HCT116 (cell line): ENCODE measurements at regions not wholly inside any gene's neighbourhood (a gene's known extent, or its start where the extent isn't known, plus 50 kb on each side); places are given as distances from the start of the nearest gene placed in this dataset.

Experiments used
- ATAC-seq: fragments of 200-7000 bp; cut with Tn5 transposase; 2 replicates; pipeline ENCODE4 v1.9.1; 2020; ENCODE audit warnings: mild to moderate bottlenecking, moderate library complexity
- BruUV-seq: library from RNA; stranded (reverse); fragments of 400-500 nt; replicated peaks from 2 replicates; lab custom pipeline; 2021; lab: Mats Ljungman, UMichigan
- CTCF ChIA-PET: fragments of 300-600 bp; sonication (Branson Sonifier 250); formaldehyde crosslinking; loops from one replicate; lab custom pipeline; 2021; ENCODE audit warnings: antibody characterized with exemption; lab: Charles Lee
- POLR2A ChIA-PET: fragments of 300-600, 350-600 bp; sonication (Branson Sonifier 250); formaldehyde crosslinking; loops from one replicate; lab custom pipeline; 2021; ENCODE audit warnings: antibody characterized with exemption; lab: Charles Lee
- RAD21 ChIA-PET, 2 experiments: fragments of 300-600 bp; sonication (Branson Sonifier 250); formaldehyde crosslinking; loops; one replicate each; lab custom pipeline; 2023; ENCODE audit warnings: low total read pairs in 2 of 2; ENCODE audit not compliant: uncharacterized antibody in 2 of 2, unreplicated experiment in 2 of 2, low non-redundant PET in 1 of 2; lab: Charles Lee
- DNase-seq: peaks from one replicate; pipeline ENCODE4 v3.0.0-alpha.2; 2010; ENCODE audit warnings: low read depth, low spot score
- H2AFZ ChIP-seq: fragments of 200-600 bp; shearing (Covaris generic), sonication (generic); 2 replicates; pipeline ENCODE4 v1.6.1; 2017; ENCODE audit warnings: low read depth, mixed run types, mixed read lengths, antibody characterized with exemption, low read length; ENCODE audit not compliant: poor library complexity, severe bottlenecking
- H3K27ac ChIP-seq: 2 replicates; pipeline ENCODE4 v1.5.1; 2012; ENCODE audit warnings: low read depth, low read length
- H3K27me3 ChIP-seq: fragments of 200-600 bp; sonication (generic); 2 replicates; pipeline ENCODE4 v1.6.1; 2016; ENCODE audit warnings: mixed run types, low read length, mixed read lengths; ENCODE audit not compliant: insufficient read depth
- H3K36me3 ChIP-seq, 2 experiments: fragments of 200-500 bp in 1 of 2; fragments of 200-600 bp in 1 of 2; sonication (Bioruptor generic) in 1 of 2; sonication (generic) in 1 of 2; 2 replicates each; pipeline versions ENCODE4 v1.5.1 to v1.6.1; 2014 to 2016; ENCODE audit warnings: low read length in 2 of 2, inconsistent platforms in 1 of 2, mixed read lengths in 1 of 2, mixed run types in 1 of 2; ENCODE audit not compliant: insufficient read depth in 2 of 2, control insufficient read depth in 1 of 2
- H3K4me1 ChIP-seq, 2 experiments: fragments of 200-600 bp in 1 of 2; sonication (generic) in 1 of 2; 2 replicates each; pipeline versions ENCODE4 v1.5.1 to v1.6.1; 2012 to 2017; ENCODE audit warnings: low read length in 2 of 2, inconsistent platforms in 1 of 2, mild to moderate bottlenecking in 1 of 2, mixed read lengths in 1 of 2, mixed run types in 1 of 2, moderate library complexity in 1 of 2; ENCODE audit not compliant: insufficient read depth in 2 of 2, control insufficient read depth in 1 of 2
- H3K4me2 ChIP-seq: fragments of 200-600 bp; sonication (generic); 2 replicates; pipeline ENCODE4 v1.6.1; 2017; ENCODE audit warnings: mixed run types, low read length, mixed read lengths
- H3K4me3 ChIP-seq, 2 experiments: fragments of 200-600 bp in 1 of 2; sonication (generic) in 1 of 2; replicated peaks in 1 of 2; 2 replicates each; pipeline ENCODE4 v1.5.1; 2011 to 2016; ENCODE audit warnings: low read length in 2 of 2, control low read depth in 1 of 2, low read depth in 1 of 2, mild to moderate bottlenecking in 1 of 2, mixed read lengths in 1 of 2, mixed run types in 1 of 2
- H3K79me2 ChIP-seq: fragments of 200-600 bp; sonication (generic); 2 replicates; pipeline ENCODE4 v1.6.1; 2017; ENCODE audit warnings: mild to moderate bottlenecking, mixed run types, low read length, moderate library complexity, mixed read lengths; ENCODE audit not compliant: insufficient read depth
- H3K9ac ChIP-seq: fragments of 200-600 bp; sonication (generic); 2 replicates; pipeline ENCODE4 v1.6.1; 2016; ENCODE audit warnings: low read length, mixed read lengths
- H3K9me2 ChIP-seq: fragments of 200-600 bp; sonication (generic), shearing (Covaris generic); 2 replicates; pipeline ENCODE4 v1.6.1; 2017; ENCODE audit warnings: mixed run types, mild to moderate bottlenecking, moderate library complexity; ENCODE audit not compliant: insufficient read depth
- H3K9me3 ChIP-seq, 2 experiments: fragments of 200-500 bp in 1 of 2; fragments of 200-600 bp in 1 of 2; sonication (Bioruptor generic) in 1 of 2; sonication (generic) in 1 of 2; 2 replicates each; pipeline ENCODE4 v1.6.1; 2014 to 2017; ENCODE audit warnings: low read length in 2 of 2, mixed read lengths in 2 of 2, inconsistent platforms in 1 of 2, low read depth in 1 of 2, mild to moderate bottlenecking in 1 of 2, mixed run types in 1 of 2, moderate library complexity in 1 of 2; ENCODE audit not compliant: control insufficient read depth in 1 of 2, insufficient read depth in 1 of 2
- H4K20me1 ChIP-seq: fragments of 200-600 bp; sonication (generic), shearing (Covaris generic); 2 replicates; pipeline ENCODE4 v1.6.1; 2017; ENCODE audit warnings: mixed run types, mild to moderate bottlenecking, moderate library complexity; ENCODE audit not compliant: insufficient read depth
- CTCF ChIP-seq, 3 experiments: fragments of 200-600 bp in 1 of 3; sonication (generic) in 1 of 3; IDR thresholded peaks in 2 of 3; conservative IDR thresholded peaks in 1 of 3; 2 replicates each; pipeline ENCODE4 v1.5.1; 2012 to 2017; ENCODE audit warnings: low read depth in 2 of 3, low read length in 2 of 3, antibody characterized with exemption in 1 of 3, borderline replicate concordance in 1 of 3, control low read depth in 1 of 3, mild to moderate bottlenecking in 1 of 3, mixed read lengths in 1 of 3, mixed run types in 1 of 3, moderate library complexity in 1 of 3; ENCODE audit not compliant: insufficient read depth in 1 of 3
- ELF1 ChIP-seq: IDR thresholded peaks from 2 replicates; pipeline ENCODE4 v1.6.1; 2012; ENCODE audit warnings: low read depth, borderline replicate concordance
- EZH2phosphoT487 ChIP-seq: fragments of 200-600 bp; IDR thresholded peaks from 2 replicates; pipeline ENCODE4 v1.6.1; 2018; ENCODE audit warnings: antibody characterized with exemption, borderline replicate concordance
- JUND ChIP-seq: IDR thresholded peaks from 2 replicates; pipeline ENCODE4 v1.6.1; 2012
- MAX ChIP-seq: IDR thresholded peaks from 2 replicates; pipeline ENCODE4 v1.6.1; 2012
- TCF7L2 ChIP-seq: IDR thresholded peaks from 2 replicates; pipeline ENCODE4 v1.7.0; 2011; ENCODE audit warnings: borderline replicate concordance, inconsistent platforms; ENCODE audit not compliant: insufficient read depth, insufficient read length; ENCODE audit errors: extremely low read depth
- ZBTB33 ChIP-seq: IDR thresholded peaks from 2 replicates; pipeline ENCODE4 v1.6.1; 2011; ENCODE audit warnings: mild to moderate bottlenecking, low read length, moderate library complexity; ENCODE audit not compliant: insufficient replicate concordance; ENCODE audit errors: extremely low read depth
- ZFX ChIP-seq: fragments of 450-650 bp; IDR thresholded peaks from 2 replicates; pipeline ENCODE4 v1.6.1; 2017
- ZNF274 ChIP-seq: fragments of 200-500 bp; sonication (Bioruptor generic); IDR thresholded peaks from 2 replicates; pipeline ENCODE4 v1.6.1; 2014; ENCODE audit warnings: mild to moderate bottlenecking, low read depth, low read length, inconsistent platforms
- intact Hi-C: fragments of 100-400 bp; cut with micrococcal nuclease; formaldehyde crosslinking; loops from 2 replicates; pipeline ENCODE4 v1.10.0; 2022

- no peak for TF ChIP-seq CTCF (IDR thresholded peaks at IDR 0.05 in 2 of 3, conservative IDR thresholded peaks at IDR 0.05 in 1 of 3; ENCODE audit: borderline replicate concordance in 1 of 3, insufficient read depth in 1 of 3, low read depth in 2 of 3, low read length in 2 of 3)
- no peak for TF ChIP-seq TCF7L2
Measured at GRCh38 chr3:174438501-174439145, 420.5 kb upstream of the NAALADL2 start (continued).

GRCh38 chr3:174439331-174440252, 419.5 kb upstream of the NAALADL2 start:
- ATAC-seq = peak; percentile 51
- H3K9me3 ChIP-seq = no peaks in the 10 kb centered on the region
- H3K9ac ChIP-seq = peak overlapping the region; percentile 75
- peaks cover 12% of the 10 kb centered on the region; the same call in 1 of the 2 replicates for H3K79me2 ChIP-seq
- H3K4me3 ChIP-seq = peak overlapping the region; percentile 76 to 78
- POLR2A ChIA-PET = interaction anchor here (0.6 to 0.7 kb wide), 2 partner anchors 78 to 446 kb away, joined by 3 read pairs; no protein-coding TSS in a partner anchor
- CTCF ChIA-PET = interaction anchor here (0.6 to 1.4 kb wide), 3 partner anchors 84 to 682 kb away, joined by 3 to 6 read pairs (median 4); no protein-coding TSS in a partner anchor
- peaks cover 36 to 58% of the 10 kb centered on the region in 2 experiments for H3K4me1 ChIP-seq
- H2AFZ ChIP-seq = peak overlapping the region; percentile 75
- H3K27me3 ChIP-seq = no peaks in the 10 kb centered on the region
- no peaks in the 10 kb centered on the region for H4K20me1 ChIP-seq
- H3K36me3 ChIP-seq = no peaks in the 10 kb centered on the region
- intact Hi-C loops = no loop called here
- peak; percentile 91 for DNase-seq
- RAD21 ChIA-PET = interaction anchor here in 1 of 2 experiments (1.2 kb wide), 1 partner anchor 314 kb away, joined by 3 read pairs; no protein-coding TSS in a partner anchor
- no peaks in the 10 kb centered on the region for H3K9me2 ChIP-seq
- no TSS peak for BruUV-seq
- peak overlapping the region; percentile 95 for H3K4me2 ChIP-seq
- peak overlapping the region; percentile 99 for H3K27ac ChIP-seq
- TF ChIP-seq CTCF (IDR thresholded peaks at IDR 0.05 in 2 of 3, conservative IDR thresholded peaks at IDR 0.05 in 1 of 3; ENCODE audit: borderline replicate concordance in 1 of 3, insufficient read depth in 1 of 3, low read depth in 2 of 3, low read length in 2 of 3) = no peak
- peak; percentile 35 for TF ChIP-seq ZBTB33
- peak; percentile 94 for TF ChIP-seq JUND
- TF ChIP-seq MAX = peak; percentile 62
- no peak for TF ChIP-seq EZH2phosphoT487
- TF ChIP-seq ZFX = no peak
- TF ChIP-seq ELF1 = peak; percentile 41; the same call in 1 of the 2 replicates
- no peak for TF ChIP-seq ZNF274
